Kidney (tissue), 13 donors: ENCODE measurements at regions not wholly inside any gene's neighbourhood (a gene's known extent, or its start where the extent isn't known, plus 50 kb on each side); places are given as distances from the start of the nearest gene placed in this dataset.

Experiments
- DNase-seq, 5 donors: peaks; one replicate each; pipeline ENCODE4 v3.0.0-alpha.2; 2013 to 2020
- FAIRE-seq: peaks from 2 replicates; lab custom pipeline; 2012; peaks lifted over from hg19 to GRCh38; lab: Jason Lieb, UNC
- H3K27ac ChIP-seq, 2 donors: one replicate each; pipeline ENCODE4 v1.7.0; 2013; ENCODE audit warnings: low read depth in 2 of 2, low read length in 2 of 2, inconsistent platforms in 1 of 2
- H3K27me3 ChIP-seq: one replicate; pipeline ENCODE4 v1.7.1; 2013; ENCODE audit warnings: low read length, inconsistent platforms; ENCODE audit not compliant: control insufficient read depth, insufficient read depth
- H3K36me3 ChIP-seq, 3 donors: one replicate each; pipeline versions ENCODE4 v1.7.0 to v1.7.1; 2013; ENCODE audit warnings: low read length in 3 of 3, control low read depth in 1 of 3, inconsistent platforms in 1 of 3; ENCODE audit not compliant: insufficient read depth in 3 of 3, control insufficient read depth in 2 of 3
- H3K4me1 ChIP-seq, 3 donors: one replicate each; pipeline versions ENCODE4 v1.7.0 to v1.7.1; 2013; ENCODE audit warnings: low read length in 3 of 3, inconsistent platforms in 1 of 3, low read depth in 1 of 3; ENCODE audit not compliant: control insufficient read depth in 2 of 3, insufficient read depth in 2 of 3
- H3K4me3 ChIP-seq, 3 donors: one replicate each; pipeline versions ENCODE4 v1.7.0 to v1.8.1; 2013; ENCODE audit warnings: low read length in 3 of 3, control low read depth in 1 of 3, inconsistent platforms in 1 of 3
- H3K9ac ChIP-seq, 3 donors: one replicate each; pipeline versions ENCODE4 v1.7.0 to v1.7.1; 2013; ENCODE audit warnings: low read length in 3 of 3, control low read depth in 1 of 3, inconsistent platforms in 1 of 3
- H3K9me3 ChIP-seq, 3 donors: one replicate each; pipeline versions ENCODE4 v1.7.0 to v1.7.1; 2013; ENCODE audit warnings: low read length in 3 of 3, control low read depth in 1 of 3, inconsistent platforms in 1 of 3; ENCODE audit not compliant: control insufficient read depth in 2 of 3, insufficient read depth in 1 of 3
- intact Hi-C: fragments of 100-400 bp; cut with DNase I; formaldehyde crosslinking; loops from one replicate; pipeline ENCODE4 v1.11.1; 2022
- TF ChIP-seq, protein P1 (sequence below): IDR thresholded peaks from 3 replicates; pipeline ENCODE4 v1.5.1; 2012; ENCODE audit warnings: mild to moderate bottlenecking, moderate library complexity, borderline replicate concordance; ENCODE audit not compliant: insufficient read depth; ENCODE audit errors: extremely low read depth
- donor health status: control.
- donor health status: control.
- donor health status: control.
- donor health status: control.
- donor health status: control.
- donor health status: DM: yes; HTN: yes; CAD: no.
- donor health status: Normal renal cell carcinoma (clear cell type).

DNA sequence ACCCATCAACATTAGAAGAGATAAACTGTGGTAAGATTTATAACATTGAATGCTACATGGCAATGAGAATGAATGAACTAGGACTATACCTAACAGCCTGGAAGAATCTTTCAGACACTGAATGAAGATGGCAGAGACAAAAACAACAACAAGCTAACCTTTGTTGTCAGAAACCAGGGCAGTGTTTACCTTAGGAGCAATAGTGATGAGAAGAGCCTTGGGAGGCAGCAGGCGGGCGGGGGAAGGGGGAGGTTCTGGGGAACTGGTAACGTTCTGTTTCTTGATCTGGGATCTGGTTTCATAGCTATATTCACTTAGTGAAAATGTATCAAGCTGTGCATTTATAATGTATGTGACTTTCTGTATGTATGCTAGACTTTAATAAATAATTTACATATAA, 139.0 kb upstream of the TNRC6C start:
- FAIRE-seq (no peak), DNase-seq (no peak)
- TF ChIP-seq, protein P1, sequence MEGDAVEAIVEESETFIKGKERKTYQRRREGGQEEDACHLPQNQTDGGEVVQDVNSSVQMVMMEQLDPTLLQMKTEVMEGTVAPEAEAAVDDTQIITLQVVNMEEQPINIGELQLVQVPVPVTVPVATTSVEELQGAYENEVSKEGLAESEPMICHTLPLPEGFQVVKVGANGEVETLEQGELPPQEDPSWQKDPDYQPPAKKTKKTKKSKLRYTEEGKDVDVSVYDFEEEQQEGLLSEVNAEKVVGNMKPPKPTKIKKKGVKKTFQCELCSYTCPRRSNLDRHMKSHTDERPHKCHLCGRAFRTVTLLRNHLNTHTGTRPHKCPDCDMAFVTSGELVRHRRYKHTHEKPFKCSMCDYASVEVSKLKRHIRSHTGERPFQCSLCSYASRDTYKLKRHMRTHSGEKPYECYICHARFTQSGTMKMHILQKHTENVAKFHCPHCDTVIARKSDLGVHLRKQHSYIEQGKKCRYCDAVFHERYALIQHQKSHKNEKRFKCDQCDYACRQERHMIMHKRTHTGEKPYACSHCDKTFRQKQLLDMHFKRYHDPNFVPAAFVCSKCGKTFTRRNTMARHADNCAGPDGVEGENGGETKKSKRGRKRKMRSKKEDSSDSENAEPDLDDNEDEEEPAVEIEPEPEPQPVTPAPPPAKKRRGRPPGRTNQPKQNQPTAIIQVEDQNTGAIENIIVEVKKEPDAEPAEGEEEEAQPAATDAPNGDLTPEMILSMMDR, result no peak
- H3K9ac ChIP-seq, result no peak overlapping the region
- no peaks in the 10 kb centered on the region for H3K4me1 ChIP-seq
- no peak overlapping the region for H3K27ac ChIP-seq
- no peaks in the 10 kb centered on the region for H3K27me3 ChIP-seq
- no peak overlapping the region for H3K4me3 ChIP-seq
- H3K36me3 ChIP-seq, result no peaks in the 10 kb centered on the region
- H3K9me3 ChIP-seq, result no peaks in the 10 kb centered on the region
- intact Hi-C loops, result no loop called here

DNA sequence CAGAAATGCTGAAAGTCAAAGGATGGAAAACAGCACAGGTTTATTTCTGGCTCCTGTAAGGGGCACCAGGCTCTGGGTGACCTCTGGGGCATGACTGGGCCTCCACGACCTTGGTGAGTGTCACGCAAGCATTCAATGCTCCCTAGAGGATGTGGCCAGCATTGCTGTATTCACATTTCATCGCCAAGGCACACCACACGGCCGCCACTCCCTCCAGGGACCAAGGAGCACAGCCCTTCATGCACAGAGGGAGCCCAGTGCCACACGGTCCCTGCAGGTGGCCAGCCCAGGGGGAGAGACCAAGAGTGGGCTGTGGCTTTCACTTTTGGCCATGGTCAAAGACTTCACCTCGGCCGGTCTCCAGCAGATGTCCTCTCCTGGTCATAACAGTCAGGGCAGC, 137.4 kb upstream of the TNRC6C start:
- H3K9ac ChIP-seq, result no peak overlapping the region
- TF ChIP-seq, protein P1, result no peak
- no peaks in the 10 kb centered on the region for H3K9me3 ChIP-seq
- no peak overlapping the region for H3K4me3 ChIP-seq
- no peak for FAIRE-seq
- no peak overlapping the region for H3K27ac ChIP-seq
- H3K4me1 ChIP-seq, result no peaks in the 10 kb centered on the region
- no peaks in the 10 kb centered on the region for H3K27me3 ChIP-seq
- no peaks in the 10 kb centered on the region for H3K36me3 ChIP-seq
- no peak for DNase-seq
- intact Hi-C loops, result no loop called here

DNA sequence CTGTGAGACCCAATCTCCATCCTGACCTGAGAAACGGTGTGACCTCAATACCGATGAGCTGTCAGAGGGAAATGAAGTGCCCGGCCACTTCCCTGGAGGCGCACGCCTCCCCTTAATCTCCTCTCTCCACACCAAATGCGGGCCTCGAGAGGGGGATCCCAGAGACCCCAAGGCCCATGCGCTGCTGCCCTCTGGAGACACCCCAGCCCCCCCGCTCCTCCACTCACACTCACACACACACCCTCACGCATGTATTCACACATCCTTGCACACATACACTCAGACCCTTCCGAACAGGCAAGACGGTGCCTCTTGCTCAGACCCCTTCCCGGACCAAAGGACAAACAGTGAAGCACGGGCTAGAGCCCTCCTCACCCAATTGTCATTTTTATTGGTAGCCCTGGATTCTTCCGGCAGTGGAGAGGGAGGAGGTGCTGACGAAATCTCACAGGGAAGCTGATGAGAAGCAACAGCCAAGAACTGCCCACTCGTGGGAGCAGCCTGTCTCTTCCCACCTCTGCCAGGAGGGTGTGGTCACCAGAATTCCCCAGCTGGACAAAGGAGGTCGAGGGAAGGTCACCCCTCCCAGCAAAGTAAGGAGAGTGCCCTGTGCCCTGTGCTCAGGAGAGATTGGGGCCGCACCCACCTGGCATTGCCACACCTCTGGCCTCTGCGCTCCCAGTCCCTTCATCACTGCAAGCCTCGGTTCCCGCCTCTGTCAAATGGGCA, 136.0 kb upstream of the TNRC6C start:
- TF ChIP-seq, protein P1, result no peak
- H3K4me3 ChIP-seq, result no peak overlapping the region
- FAIRE-seq, result no peak
- H3K36me3 ChIP-seq, result no peaks in the 10 kb centered on the region
- H3K27ac ChIP-seq, result no peak overlapping the region
- intact Hi-C loops, result no loop called here
- no peak overlapping the region for H3K9ac ChIP-seq
- H3K27me3 ChIP-seq, result no peaks in the 10 kb centered on the region
- DNase-seq, result no peak
- no peaks in the 10 kb centered on the region for H3K9me3 ChIP-seq
- H3K4me1 ChIP-seq, result no peaks in the 10 kb centered on the region
